ENCODE measurements at regions not wholly inside any gene's neighbourhood (a gene's known extent, or its start where the extent isn't known, plus 50 kb on each side); places are given as distances from the start of the nearest gene placed in this dataset.

DNA sequence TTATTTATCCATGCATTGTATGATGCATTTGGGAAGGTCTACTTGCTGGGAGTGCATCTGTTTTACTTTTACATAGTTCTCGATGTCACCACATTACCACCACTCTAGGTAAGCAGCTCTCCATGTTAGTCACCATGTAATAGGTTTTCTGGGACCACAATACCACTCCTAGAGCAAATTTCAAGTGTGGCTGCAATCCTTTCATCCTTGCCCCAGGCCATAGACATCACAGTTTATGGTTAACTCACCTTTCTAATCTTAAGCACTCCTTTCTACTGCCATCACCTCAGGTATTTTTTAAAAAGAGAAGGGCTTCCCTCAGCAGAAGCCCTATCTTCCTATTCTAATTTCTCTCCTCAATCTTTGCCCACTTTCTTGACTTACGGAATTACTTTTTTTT lies 354.1 kb downstream of the PLK2 start:
- TF ChIP-seq, protein P1, sequence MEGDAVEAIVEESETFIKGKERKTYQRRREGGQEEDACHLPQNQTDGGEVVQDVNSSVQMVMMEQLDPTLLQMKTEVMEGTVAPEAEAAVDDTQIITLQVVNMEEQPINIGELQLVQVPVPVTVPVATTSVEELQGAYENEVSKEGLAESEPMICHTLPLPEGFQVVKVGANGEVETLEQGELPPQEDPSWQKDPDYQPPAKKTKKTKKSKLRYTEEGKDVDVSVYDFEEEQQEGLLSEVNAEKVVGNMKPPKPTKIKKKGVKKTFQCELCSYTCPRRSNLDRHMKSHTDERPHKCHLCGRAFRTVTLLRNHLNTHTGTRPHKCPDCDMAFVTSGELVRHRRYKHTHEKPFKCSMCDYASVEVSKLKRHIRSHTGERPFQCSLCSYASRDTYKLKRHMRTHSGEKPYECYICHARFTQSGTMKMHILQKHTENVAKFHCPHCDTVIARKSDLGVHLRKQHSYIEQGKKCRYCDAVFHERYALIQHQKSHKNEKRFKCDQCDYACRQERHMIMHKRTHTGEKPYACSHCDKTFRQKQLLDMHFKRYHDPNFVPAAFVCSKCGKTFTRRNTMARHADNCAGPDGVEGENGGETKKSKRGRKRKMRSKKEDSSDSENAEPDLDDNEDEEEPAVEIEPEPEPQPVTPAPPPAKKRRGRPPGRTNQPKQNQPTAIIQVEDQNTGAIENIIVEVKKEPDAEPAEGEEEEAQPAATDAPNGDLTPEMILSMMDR (IDR thresholded peaks at IDR 0.05 in 4 of 5, conservative IDR thresholded peaks at IDR 0.05 in 1 of 5), result no peak
- no peak for TF ChIP-seq POLR2A (IDR thresholded peaks at IDR 0.05)
- intact Hi-C loops (cut with DNase I; ENCODE audit: low total_unique reads) (no loop called here), in situ Hi-C loops (cut with MboI; ENCODE audit: low sequenced_read_pairs in 4 of 4) (no loop called here)
- no peaks in the 10 kb centered on the region for H3K27me3 ChIP-seq
- no peaks in the 10 kb centered on the region for H3K9me3 ChIP-seq
- H3K27ac ChIP-seq, result no peak overlapping the region
- no peak overlapping the region for H3K4me3 ChIP-seq
- ATAC-seq, result no peak
- no peaks in the 10 kb centered on the region for H3K36me3 ChIP-seq
- H3K4me1 ChIP-seq, result peaks cover 0 to 4% of the 10 kb centered on the region in 2 donors
- no peak for DNase-seq

DNA sequence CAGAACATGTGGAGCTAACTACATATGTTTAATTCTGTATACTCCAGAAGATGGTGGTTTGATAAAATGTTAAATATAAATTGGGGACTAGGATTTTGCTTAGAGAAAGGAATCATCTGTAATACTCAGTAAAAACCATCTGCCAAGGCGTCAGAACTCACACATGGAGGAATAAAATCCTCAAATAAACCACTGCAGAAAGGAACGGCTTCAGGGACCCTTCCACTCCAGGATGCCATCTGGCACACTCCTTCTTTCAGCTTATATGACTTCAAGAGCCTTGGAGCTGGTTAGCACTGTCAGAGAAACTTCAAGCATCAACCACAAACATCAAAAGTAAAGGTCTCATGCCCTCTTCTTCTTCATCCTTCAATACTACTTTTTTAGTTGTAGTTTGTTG lies 360.6 kb downstream of the PLK2 start:
- Histone ChIP-seq H3K4me3 (no peak overlapping the region), H3K27me3 (no peaks in the 10 kb centered on the region), H3K4me1 (no peaks in the 10 kb centered on the region), H3K36me3 (no peaks in the 10 kb centered on the region), H3K9me3 (no peaks in the 10 kb centered on the region), H3K27ac (no peak overlapping the region)
- no peak for TF ChIP-seq POLR2A (IDR thresholded peaks at IDR 0.05)
- TF ChIP-seq, protein P1 (IDR thresholded peaks at IDR 0.05 in 4 of 5, conservative IDR thresholded peaks at IDR 0.05 in 1 of 5), result no peak
- intact Hi-C loops (cut with DNase I; ENCODE audit: low total_unique reads), result no loop called here
- ATAC-seq (no peak), DNase-seq (no peak)
- in situ Hi-C loops (cut with MboI; ENCODE audit: low sequenced_read_pairs in 4 of 4), result no loop called here

DNA sequence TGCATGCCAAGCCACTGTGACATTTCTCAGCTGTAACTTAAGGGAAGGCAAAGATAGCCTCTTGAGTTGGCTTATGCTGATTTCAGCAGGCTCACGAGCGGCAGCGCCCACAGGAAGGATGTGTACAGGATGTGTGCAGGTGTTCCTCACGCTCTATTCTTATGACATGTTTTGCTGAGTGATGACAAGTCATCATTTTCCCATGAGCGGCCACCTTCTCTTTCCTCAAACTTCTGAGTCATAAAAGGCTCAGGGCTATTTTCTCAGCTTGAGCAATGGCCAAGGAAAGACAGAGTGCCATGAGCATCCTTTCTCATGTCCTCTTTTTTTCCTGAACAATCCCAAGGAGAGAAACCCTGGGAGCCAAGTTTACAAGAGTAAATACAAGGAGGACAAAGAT lies 365.9 kb downstream of the PLK2 start:
- H3K4me3 ChIP-seq, result no peak overlapping the region
- in situ Hi-C loops (cut with MboI; ENCODE audit: low sequenced_read_pairs in 4 of 4), result no loop called here
- no peak for ATAC-seq

DNA sequence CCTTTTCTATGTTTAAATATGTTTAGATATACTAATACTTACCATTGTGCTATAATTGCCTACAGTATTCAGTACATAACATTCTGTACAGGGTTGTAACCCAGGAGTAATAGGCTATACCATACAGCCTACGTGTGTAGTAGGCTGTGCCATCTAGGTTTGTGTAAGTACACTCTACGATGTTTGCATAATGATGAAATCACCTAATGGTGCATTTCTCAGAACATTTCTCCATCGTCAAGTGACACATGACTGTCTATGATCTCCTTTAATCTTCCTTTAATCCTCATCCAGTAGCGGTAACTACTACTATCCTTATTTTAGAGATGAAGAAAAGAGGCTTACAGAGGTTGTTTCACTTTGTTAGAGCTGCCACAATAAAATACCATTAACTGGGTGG lies 369.2 kb downstream of the PLK2 start:
- Histone ChIP-seq H3K4me1 (no peaks in the 10 kb centered on the region), H3K36me3 (no peaks in the 10 kb centered on the region), H3K27ac (no peak overlapping the region), H3K27me3 (no peaks in the 10 kb centered on the region), H3K4me3 (no peak overlapping the region), H3K9me3 (no peaks in the 10 kb centered on the region)
- in situ Hi-C loops (cut with MboI; ENCODE audit: low sequenced_read_pairs in 4 of 4), result no loop called here
- DNase-seq, result no peak
- TF ChIP-seq POLR2A (IDR thresholded peaks at IDR 0.05), result no peak
- TF ChIP-seq, protein P1 (IDR thresholded peaks at IDR 0.05 in 4 of 5, conservative IDR thresholded peaks at IDR 0.05 in 1 of 5), result no peak
- ATAC-seq, result no peak
- intact Hi-C loops (cut with DNase I; ENCODE audit: low total_unique reads), result no loop called here

More for the DNA sequence above, 365.9 kb downstream of the PLK2 start:
- intact Hi-C loops (cut with DNase I; ENCODE audit: low total_unique reads), result no loop called here
- Histone ChIP-seq H3K4me1 (no peaks in the 10 kb centered on the region), H3K27me3 (no peaks in the 10 kb centered on the region), H3K9me3 (no peaks in the 10 kb centered on the region), H3K27ac (no peak overlapping the region), H3K36me3 (no peaks in the 10 kb centered on the region)
- no peak for TF ChIP-seq POLR2A (IDR thresholded peaks at IDR 0.05)
- TF ChIP-seq, protein P1 (IDR thresholded peaks at IDR 0.05 in 4 of 5, conservative IDR thresholded peaks at IDR 0.05 in 1 of 5), result no peak
- no peak for DNase-seq

DNA sequence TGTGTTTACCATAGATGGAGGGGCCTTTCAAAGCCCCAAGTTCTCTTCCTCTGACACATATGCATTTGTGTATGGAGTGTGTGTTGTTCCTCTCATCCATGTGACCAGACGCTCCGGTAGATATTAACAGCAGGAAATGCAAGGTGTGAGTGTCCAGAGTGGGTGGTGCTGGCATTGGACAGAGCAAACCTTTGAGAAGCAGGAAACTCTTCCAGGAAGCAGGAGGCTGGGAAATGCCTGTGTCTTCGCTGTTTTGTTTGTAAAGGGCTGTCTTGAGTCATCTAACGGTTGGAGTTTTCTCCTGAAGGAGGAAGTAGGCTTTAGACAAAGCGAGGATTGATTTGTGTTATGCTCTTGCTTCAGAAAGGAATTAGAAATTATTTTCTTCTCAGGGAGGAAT lies 370.9 kb downstream of the PLK2 start:
- Histone ChIP-seq H3K27ac (no peak overlapping the region), H3K4me1 (no peaks in the 10 kb centered on the region), H3K27me3 (no peaks in the 10 kb centered on the region), H3K4me3 (no peak overlapping the region), H3K36me3 (no peaks in the 10 kb centered on the region), H3K9me3 (no peaks in the 10 kb centered on the region)
- no peak for DNase-seq
- in situ Hi-C loops (cut with MboI; ENCODE audit: low sequenced_read_pairs in 4 of 4), result no loop called here
- intact Hi-C loops (cut with DNase I; ENCODE audit: low total_unique reads), result no loop called here
- ATAC-seq, result no peak
- no peak for TF ChIP-seq POLR2A (IDR thresholded peaks at IDR 0.05)
- TF ChIP-seq, protein P1 (IDR thresholded peaks at IDR 0.05 in 4 of 5, conservative IDR thresholded peaks at IDR 0.05 in 1 of 5), result no peak
